Lower leg skin (tissue), 4 donors: ENCODE measurements at regions not wholly inside any gene's neighbourhood (a gene's known extent, or its start where the extent isn't known, plus 50 kb on each side); places are given as distances from the start of the nearest gene placed in this dataset.
"Not testable (repeated sequence)": the region's sequence is repeated elsewhere in the genome, so short reads cannot be mapped to it uniquely, and the experiment has no call there.

ENCODE experiments used
- DNase-seq, 2 donors: peaks; one replicate each; pipeline ENCODE4 v3.0.0-alpha.2; 2019; ENCODE audit warnings: low spot score in 2 of 2
- H3K4me3 ChIP-seq: fragments of 200-600 bp; sonication (generic); 2 replicates; pipeline ENCODE4 v1.5.1; 2017; ENCODE audit warnings: mild to moderate bottlenecking, low read depth; ENCODE audit not compliant: poor library complexity, severe bottlenecking
- POLR2A ChIP-seq, 2 donors: fragments of 450-650 bp; IDR thresholded peaks; one replicate each; pipeline ENCODE4 v1.6.1; 2016 to 2017; ENCODE audit warnings: antibody characterized with exemption in 2 of 2, mild to moderate bottlenecking in 1 of 2, moderate library complexity in 1 of 2
- WGBS, 2 donors: methylation state at CpG; one replicate each; pipeline ENCODE4 v1.1.5; 2018; 5-methylcytosine and 5-hydroxymethylcytosine counted together
- intact Hi-C: fragments of 100-400 bp; cut with DNase I; formaldehyde crosslinking; loops from one replicate; pipeline ENCODE4 v1.15.0; 2023; ENCODE audit warnings: low total_unique reads
- TF ChIP-seq, protein P1 (sequence below), 3 donors: fragments of 450-650 bp; IDR thresholded peaks; one replicate each; pipeline ENCODE4 v1.5.1; 2016; ENCODE audit warnings: antibody characterized with exemption in 3 of 3, mild to moderate bottlenecking in 3 of 3, moderate library complexity in 2 of 3

DNA sequence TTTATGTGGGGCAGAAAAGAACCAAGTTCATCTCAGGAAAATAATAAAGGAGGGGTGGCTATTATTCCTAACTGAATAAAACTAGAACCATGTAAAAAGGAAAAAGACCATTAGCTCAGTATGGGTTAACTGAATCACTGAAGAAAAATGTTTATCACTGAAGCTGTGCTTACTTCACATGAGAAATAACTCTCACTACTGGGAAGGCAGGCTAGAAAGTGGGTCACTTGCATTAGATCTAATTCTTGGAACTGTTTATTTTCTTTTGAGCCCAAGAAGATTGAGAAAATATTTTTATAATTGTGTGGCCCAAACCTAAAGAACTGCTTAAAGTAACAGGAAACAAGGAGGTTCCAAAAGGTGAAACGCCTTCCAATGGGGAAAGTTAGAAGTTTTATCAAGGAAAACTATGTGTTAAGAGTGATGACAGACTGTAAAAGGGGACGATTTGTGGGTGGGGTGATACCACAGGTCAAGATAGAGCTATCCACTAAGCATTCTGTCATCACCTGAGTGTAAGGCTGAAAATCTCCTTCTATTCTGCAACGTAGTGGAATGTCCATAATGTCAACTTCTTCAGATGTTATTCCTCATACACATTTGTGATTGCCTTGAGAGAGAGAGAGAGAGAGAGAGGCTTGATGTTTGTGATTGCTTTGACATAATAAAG is 1083.5 kb downstream of the PCDH7 start:
- intact Hi-C loops: no loop called here
- DNase-seq: no peak
- no peak for TF ChIP-seq POLR2A (IDR thresholded peaks at IDR 0.05)
- TF ChIP-seq, protein P1, sequence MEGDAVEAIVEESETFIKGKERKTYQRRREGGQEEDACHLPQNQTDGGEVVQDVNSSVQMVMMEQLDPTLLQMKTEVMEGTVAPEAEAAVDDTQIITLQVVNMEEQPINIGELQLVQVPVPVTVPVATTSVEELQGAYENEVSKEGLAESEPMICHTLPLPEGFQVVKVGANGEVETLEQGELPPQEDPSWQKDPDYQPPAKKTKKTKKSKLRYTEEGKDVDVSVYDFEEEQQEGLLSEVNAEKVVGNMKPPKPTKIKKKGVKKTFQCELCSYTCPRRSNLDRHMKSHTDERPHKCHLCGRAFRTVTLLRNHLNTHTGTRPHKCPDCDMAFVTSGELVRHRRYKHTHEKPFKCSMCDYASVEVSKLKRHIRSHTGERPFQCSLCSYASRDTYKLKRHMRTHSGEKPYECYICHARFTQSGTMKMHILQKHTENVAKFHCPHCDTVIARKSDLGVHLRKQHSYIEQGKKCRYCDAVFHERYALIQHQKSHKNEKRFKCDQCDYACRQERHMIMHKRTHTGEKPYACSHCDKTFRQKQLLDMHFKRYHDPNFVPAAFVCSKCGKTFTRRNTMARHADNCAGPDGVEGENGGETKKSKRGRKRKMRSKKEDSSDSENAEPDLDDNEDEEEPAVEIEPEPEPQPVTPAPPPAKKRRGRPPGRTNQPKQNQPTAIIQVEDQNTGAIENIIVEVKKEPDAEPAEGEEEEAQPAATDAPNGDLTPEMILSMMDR (IDR thresholded peaks at IDR 0.05): no peak
- 49 to 51% methylated on average over 3 of the region's 3 CpGs for WGBS, 2 donors
- H3K4me3 ChIP-seq: no peak overlapping the region

DNA sequence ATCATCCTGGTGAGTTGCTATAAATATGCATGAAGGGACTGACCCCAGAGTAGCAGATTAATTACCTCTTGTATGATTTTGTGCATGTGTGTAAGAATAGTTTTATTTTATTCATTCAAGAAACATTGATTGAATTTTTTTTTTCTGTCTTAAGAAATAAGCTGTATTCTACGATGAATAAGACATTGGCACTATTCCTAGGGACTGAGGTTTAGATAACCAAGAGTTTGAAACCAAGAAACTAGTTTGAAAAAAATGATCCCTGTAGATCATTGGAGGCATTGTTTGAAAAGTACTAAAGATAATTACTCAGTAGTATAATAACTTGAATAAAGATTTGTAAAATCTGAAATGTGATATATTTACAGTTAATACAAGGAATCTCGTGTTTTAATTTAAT is 1086.9 kb downstream of the PCDH7 start:
- intact Hi-C loops: no loop called here
- DNase-seq: no peak
- H3K4me3 ChIP-seq: no peak overlapping the region
- no peak for TF ChIP-seq POLR2A (IDR thresholded peaks at IDR 0.05)
- TF ChIP-seq, protein P1 (IDR thresholded peaks at IDR 0.05): no peak
- 69 to 71% methylated on average over 2 of the region's 2 CpGs for WGBS, 2 donors

DNA sequence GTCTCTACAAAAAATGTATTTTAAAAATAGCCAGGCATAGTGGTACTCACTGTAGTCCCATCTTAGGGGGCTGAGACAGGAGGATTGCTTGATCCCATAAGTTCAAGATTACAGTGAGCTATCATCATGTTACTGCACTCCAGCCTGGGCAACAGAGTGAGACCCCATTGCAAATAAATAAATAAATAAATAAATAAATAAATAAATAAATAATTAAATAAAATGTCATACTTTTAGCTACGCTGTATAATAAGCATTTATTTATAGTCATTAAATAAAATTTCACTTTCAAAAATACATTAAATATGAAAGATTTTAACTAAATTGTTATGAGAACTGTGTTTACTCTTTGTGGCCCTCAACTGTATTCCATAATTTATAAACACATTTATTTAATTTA is 1124.2 kb downstream of the PCDH7 start:
- WGBS, 2 donors: 85 to 87% methylated on average over 1 of the region's 1 CpG
- no peak for DNase-seq
- intact Hi-C loops: no loop called here
- TF ChIP-seq, protein P1 (IDR thresholded peaks at IDR 0.05): no peak
- TF ChIP-seq POLR2A (IDR thresholded peaks at IDR 0.05): no peak
- H3K4me3 ChIP-seq: no peak overlapping the region

DNA sequence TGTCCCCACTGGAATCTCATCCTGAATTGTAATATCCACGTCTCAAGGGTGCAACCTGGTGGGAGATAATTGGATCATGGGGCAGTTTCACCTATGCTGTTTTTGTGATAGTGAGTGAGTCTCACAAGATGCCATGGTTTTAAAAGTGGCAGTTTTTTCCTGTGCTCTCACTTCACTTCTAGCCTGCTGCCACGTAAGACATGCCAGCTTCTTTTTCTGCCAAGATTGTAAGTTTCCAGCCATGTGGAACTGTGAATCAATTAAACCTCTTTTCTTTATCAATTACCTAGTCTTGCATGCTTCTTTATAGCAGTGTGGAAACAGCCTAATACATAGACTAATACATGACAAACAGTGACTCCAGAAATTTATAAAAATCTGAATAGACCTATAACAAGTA is 1131.8 kb downstream of the PCDH7 start:
- intact Hi-C loops: no loop called here
- no peak for DNase-seq
- H3K4me3 ChIP-seq: no peak overlapping the region
- TF ChIP-seq POLR2A (IDR thresholded peaks at IDR 0.05): no peak
- TF ChIP-seq, protein P1 (IDR thresholded peaks at IDR 0.05): no peak
- WGBS, 2 donors: 58 to 67% methylated on average over 2 of the region's 2 CpGs

DNA sequence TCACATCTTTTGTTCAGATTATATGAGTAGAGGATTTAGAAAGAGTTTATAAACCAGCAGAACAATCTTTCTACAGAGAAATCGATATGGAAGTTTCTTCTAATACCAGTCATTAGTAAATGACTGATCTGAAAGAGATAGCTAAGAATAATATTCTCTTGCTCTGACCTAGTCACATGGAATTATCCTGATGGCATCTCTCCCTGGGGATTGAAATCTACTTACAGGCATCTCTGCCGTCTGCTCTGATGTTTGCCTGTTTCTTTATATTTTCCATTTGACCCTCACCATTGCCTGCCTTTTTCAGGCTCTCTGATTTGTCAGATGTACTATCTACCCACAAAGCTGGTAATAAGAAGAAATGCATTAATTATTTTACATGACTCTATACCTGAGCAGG is 1157.3 kb downstream of the PCDH7 start:
- H3K4me3 ChIP-seq: no peak overlapping the region
- no peak for TF ChIP-seq POLR2A (IDR thresholded peaks at IDR 0.05)
- TF ChIP-seq, protein P1 (IDR thresholded peaks at IDR 0.05): no peak
- no peak for DNase-seq
- WGBS, 2 donors: 80 to 86% methylated on average over 2 of the region's 2 CpGs
- intact Hi-C loops: no loop called here

DNA sequence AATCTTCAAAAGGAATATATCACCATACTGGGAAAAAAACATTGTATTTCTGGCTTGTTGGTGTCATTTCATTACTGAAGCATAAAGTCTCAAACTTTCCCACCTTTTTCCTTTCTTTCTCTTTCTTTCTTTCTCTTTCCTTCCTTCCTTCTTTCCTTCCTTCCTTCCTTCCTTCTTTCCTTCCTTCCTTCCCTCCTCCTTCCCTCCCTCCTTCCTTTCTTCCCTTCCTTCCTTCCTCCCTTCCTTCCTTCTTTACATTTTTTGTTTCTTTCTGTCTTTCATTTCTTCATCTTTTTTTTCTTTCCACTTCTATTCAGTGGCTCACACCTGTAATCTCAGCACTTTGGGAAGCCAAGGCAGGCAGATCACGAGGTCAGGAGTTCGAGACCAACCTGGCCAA is 1160.7 kb downstream of the PCDH7 start:
- intact Hi-C loops, H3K4me3 ChIP-seq, DNase-seq: not testable (repeated sequence)
- 59 to 65% methylated on average over 2 of the region's 2 CpGs for WGBS, 2 donors
